ENCODE measurements at regions not wholly inside any gene's neighbourhood (a gene's known extent, or its start where the extent isn't known, plus 50 kb on each side); places are given as distances from the start of the nearest gene placed in this dataset.

DNA sequence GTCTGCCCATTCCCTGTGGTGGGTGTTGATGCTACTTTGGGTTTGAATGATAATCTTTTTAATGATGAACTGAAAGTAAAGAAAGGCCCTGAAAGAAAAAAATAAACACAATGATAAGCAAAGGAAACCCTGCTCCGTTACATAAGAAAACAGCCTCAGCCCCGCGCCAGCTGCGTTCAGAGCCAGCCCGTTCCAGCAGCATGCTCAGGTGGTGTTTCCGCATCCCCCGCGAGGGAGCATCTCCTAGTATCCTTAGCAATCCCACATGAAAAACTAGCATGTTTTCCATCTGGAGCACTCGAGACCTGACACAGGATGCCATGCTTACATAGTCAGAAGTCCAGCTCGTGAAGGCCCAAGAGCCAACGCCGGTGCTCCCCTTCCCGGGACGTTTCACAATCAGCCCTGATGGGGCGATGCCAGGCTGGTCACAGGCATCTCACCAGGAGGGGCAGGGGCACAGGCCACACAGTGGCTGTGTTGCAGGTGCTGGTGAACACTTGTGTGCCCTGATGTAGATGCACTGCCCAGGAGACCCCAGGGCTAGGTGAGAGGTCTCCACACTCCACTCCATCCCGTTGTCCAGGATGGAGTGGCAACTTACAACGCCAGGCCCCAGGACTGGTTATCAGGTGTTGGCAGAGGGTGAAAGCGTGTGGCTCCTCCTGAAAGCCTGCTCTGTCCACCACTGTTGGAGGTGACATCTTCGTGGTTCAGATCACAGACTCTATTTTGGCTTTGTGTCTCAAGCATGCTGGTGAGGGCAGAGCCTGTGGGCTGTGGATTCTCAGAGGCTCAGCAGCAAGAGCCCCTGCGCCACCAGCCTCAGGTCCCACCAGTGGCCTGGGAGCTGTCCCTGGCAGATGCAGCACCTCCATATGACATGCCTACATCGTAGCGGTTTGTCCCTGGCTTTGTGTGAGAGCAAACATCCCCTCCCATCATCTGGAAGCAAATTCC lies 246.8 kb upstream of the IRX1 start:
- Mint-ChIP-seq H3K4me1 (ENCODE audit: low read depth) (no peaks in the 10 kb centered on the region), H3K27ac (no peak overlapping the region), H3K36me3 (ENCODE audit: insufficient read depth in 2 of 2) (peaks cover 0 to 3% of the 10 kb centered on the region in 2 donors), H3K27me3 (ENCODE audit: low read depth) (no peaks in the 10 kb centered on the region), H3K9me3 (peaks cover 3 to 5% of the 10 kb centered on the region in 2 donors), H3K4me3 (no peak overlapping the region)
- DNase-seq (no peak), ATAC-seq (replicated peaks in 1 of 2) (no peak)

DNA sequence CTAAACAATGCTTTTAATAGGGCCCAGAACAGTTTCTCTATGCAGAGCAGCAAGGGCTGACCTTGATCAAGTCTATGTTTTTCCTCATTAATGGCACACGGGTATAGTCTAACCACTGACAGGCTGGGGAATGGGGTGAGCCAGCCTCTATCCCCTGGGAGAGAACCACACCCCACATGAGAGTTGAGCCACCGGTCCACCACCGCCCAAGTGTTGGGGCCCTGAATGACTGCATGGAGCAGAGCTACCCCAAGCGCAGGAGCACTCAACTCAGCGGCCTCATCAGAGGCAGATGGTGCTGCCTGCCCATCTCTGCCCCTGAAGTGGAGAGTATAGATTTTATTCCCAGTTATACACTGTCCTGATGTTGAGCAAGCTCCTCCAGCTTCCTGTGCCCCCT lies 247.9 kb upstream of the IRX1 start:
- no peak overlapping the region for H3K27ac Mint-ChIP-seq
- no peak overlapping the region for H3K4me3 Mint-ChIP-seq
- peaks cover 0 to 3% of the 10 kb centered on the region in 2 donors for H3K36me3 Mint-ChIP-seq (ENCODE audit: insufficient read depth in 2 of 2)
- H3K27me3 Mint-ChIP-seq (ENCODE audit: low read depth), result no peaks in the 10 kb centered on the region
- DNase-seq, result no peak
- ATAC-seq (replicated peaks in 1 of 2), result no peak
- no peaks in the 10 kb centered on the region for H3K4me1 Mint-ChIP-seq (ENCODE audit: low read depth)
- peaks cover 3 to 5% of the 10 kb centered on the region in 2 donors for H3K9me3 Mint-ChIP-seq

DNA sequence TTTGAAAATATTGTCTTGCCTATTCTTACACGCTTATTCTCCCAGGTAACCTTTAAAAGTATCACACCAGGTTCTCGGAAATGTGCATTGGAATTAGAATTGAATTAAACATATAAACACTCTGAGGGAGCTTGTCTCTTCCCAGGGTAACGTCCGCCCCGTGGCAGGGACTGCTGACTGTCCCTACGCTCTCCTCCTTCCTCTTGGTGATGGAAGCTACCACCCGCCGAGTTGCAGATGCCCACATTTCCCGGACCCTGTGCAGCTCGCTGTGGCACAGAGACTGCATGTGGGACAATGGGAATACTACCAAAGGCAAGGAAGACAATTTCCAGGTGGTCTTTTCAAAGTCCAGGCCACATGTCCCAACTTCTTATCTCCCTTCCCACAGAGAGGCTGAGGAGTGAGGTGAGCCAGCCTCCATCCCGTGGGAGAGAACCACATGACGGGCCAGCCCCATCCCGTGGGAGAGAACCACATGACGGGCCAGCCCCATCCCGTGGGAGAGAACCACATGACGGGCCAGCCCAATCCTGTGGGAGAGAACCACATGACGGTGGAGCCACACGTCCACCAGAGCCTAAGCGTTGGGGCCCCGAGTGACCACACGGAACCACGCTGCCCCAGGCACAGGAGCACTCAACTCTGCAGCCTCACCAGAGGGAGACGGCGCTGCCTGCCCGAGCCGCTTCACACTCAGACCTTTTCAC lies 249.4 kb upstream of the IRX1 start:
- Mint-ChIP-seq H3K27ac (no peak overlapping the region), H3K4me1 (ENCODE audit: low read depth) (no peaks in the 10 kb centered on the region), H3K4me3 (no peak overlapping the region), H3K27me3 (ENCODE audit: low read depth) (no peaks in the 10 kb centered on the region), H3K9me3 (peaks cover 3 to 5% of the 10 kb centered on the region in 2 donors), H3K36me3 (ENCODE audit: insufficient read depth in 2 of 2) (peaks cover 0 to 3% of the 10 kb centered on the region in 2 donors)
- ATAC-seq (replicated peaks in 1 of 2) (no peak), DNase-seq (no peak)

DNA sequence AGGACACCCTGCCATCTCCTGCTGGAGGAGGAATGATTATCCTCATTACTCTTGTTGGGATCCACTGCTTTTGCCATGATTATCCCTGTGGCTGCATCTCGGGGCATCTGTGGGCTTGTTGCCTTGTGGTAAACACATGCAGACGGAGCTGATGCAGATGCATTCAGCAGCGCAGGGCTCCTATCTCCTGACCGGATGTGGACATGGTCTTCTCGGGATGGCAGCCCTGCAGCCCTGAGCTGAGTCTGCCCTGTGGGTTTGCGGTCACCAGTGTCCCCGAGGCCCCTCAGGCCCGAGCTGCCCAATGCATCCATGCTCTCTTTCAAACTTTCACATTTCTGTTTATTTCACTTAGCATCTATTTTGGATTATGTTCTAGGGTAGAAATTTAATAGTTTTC lies 250.4 kb upstream of the IRX1 start:
- peaks cover 3 to 5% of the 10 kb centered on the region in 2 donors for H3K9me3 Mint-ChIP-seq
- DNase-seq (no peak), ATAC-seq (replicated peaks in 1 of 2) (no peak)
- no peaks in the 10 kb centered on the region for H3K4me1 Mint-ChIP-seq (ENCODE audit: low read depth)
- no peak overlapping the region for H3K4me3 Mint-ChIP-seq
- no peaks in the 10 kb centered on the region for H3K27me3 Mint-ChIP-seq (ENCODE audit: low read depth)
- no peak overlapping the region for H3K27ac Mint-ChIP-seq
- peaks cover 0 to 3% of the 10 kb centered on the region in 2 donors for H3K36me3 Mint-ChIP-seq (ENCODE audit: insufficient read depth in 2 of 2)

DNA sequence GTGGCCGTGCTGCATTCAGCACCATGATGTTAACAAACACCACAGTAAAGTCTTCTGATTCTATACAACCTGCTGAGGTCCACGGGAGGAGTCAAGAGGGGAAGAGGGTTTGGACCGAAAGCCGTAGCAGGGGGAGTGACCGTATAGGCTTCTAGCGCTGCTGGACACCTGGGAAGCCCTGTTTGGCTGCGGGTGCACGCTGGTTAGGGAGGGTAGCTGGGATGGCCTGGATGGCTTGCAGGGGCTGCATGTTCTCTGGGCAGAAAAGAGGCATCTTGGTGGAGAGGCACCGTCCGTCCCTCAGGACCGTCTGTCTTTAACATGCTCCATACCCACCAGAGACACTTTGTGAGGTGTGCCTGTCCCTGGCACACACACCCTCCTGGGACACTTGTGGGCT lies 251.0 kb upstream of the IRX1 start:
- ATAC-seq (replicated peaks in 1 of 2), result no peak
- Mint-ChIP-seq H3K27ac (no peak overlapping the region), H3K27me3 (ENCODE audit: low read depth) (no peaks in the 10 kb centered on the region)

DNA sequence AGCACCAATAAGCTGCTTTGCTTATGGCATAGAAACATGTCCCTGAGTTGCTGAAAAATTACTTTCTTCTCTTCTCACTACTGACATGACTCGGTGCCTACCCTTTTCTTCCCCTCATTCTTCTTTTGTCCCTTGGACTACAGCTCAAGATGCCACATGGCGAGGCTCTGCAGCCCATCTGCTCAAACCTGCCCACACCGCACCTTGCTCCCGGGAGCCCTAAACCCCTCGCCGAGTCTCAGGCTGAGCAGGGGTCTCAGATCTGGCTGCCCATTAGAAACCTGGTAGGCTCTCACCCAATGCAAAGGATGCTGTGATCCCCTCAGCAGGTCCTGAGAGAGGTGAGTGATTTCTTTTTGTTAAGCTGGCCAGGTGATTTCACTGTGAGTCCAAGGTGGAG lies 251.7 kb upstream of the IRX1 start:
- Mint-ChIP-seq H3K27me3 (ENCODE audit: low read depth) (no peaks in the 10 kb centered on the region), H3K9me3 (no peaks in the 10 kb centered on the region)

More for the DNA sequence above, 251.0 kb upstream of the IRX1 start:
- Mint-ChIP-seq H3K9me3 (peaks cover 0 to under 1% of the 10 kb centered on the region in 2 donors), H3K4me1 (ENCODE audit: low read depth) (no peaks in the 10 kb centered on the region), H3K4me3 (no peak overlapping the region), H3K36me3 (ENCODE audit: insufficient read depth in 2 of 2) (peaks cover 0 to 3% of the 10 kb centered on the region in 2 donors)
- DNase-seq, result no peak

DNA sequence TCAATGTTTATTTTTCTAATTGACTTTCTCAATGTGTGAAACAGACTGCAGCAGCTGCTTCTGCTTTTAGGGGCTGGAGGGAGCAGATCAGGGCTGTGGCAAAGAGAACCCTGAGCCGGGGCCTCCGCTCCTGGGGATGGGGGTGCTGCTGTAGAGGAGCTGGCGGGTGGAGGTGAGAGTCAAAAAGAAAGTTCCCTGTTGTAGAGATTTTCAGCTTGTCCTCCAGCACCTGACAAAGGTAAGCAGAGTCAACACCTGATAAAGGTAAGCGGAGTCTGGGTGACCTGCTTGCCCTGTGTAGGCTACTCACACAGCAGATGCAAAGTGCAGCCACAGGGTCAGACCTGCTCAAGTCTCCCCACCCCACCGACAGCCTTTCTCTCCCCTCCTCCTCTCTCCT lies 252.4 kb upstream of the IRX1 start:
- Mint-ChIP-seq H3K27me3 (ENCODE audit: low read depth) (no peaks in the 10 kb centered on the region), H3K4me3 (no peak overlapping the region), H3K4me1 (ENCODE audit: low read depth) (no peaks in the 10 kb centered on the region), H3K27ac (no peak overlapping the region), H3K9me3 (peaks cover 0 to 2% of the 10 kb centered on the region in 2 donors), H3K36me3 (ENCODE audit: insufficient read depth in 2 of 2) (peaks cover 0 to 3% of the 10 kb centered on the region in 2 donors)
- no peak for DNase-seq
- no peak for ATAC-seq (replicated peaks in 1 of 2)

More for the DNA sequence above, 251.7 kb upstream of the IRX1 start:
- DNase-seq (no peak), ATAC-seq (replicated peaks in 1 of 2) (no peak)
- Mint-ChIP-seq H3K27ac (no peak overlapping the region), H3K36me3 (ENCODE audit: insufficient read depth in 2 of 2) (peaks cover 0 to 3% of the 10 kb centered on the region in 2 donors), H3K4me1 (ENCODE audit: low read depth) (no peaks in the 10 kb centered on the region), H3K4me3 (no peak overlapping the region)

DNA sequence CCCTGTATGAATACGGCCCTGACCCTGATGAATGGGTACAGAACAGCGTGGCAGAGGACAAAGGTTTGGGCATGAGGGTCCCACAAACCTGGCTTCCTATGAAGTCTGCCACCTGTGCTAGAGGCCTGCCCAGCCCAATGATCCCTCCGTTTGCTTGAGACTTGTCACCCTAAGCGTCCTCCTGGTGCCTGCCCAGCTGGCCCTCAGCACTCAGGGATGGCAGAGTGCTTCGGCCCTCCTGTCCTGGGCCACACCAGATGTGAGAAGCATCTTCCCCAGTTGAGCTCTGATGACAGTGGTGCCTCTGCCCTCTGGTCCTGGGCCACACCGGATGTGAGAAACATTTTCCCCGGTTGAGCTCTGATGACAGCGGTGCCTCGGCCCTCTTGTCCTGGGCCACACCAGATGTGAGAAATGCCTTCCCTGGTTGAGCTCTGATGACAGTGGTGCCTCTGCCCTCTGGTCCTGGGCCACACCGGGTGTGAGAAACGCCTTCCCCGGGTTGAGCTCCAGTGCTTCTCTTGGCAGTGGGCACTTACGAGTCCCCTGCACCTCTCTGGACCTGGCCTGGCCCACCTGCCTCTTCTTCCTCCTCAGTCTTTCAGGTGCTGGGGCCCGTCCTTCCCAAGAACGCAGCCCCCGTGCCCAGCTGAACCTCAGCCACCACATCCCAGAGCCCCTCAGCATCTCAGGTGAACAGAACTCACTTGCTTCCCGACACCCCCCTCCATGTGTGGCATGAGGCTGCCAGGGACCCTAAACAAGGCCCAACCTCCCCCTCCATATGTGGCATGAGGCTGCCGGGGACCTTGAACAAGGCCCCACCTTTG lies 253.1 kb upstream of the IRX1 start:
- H3K4me1 Mint-ChIP-seq (ENCODE audit: low read depth), result no peaks in the 10 kb centered on the region
- no peak overlapping the region for H3K4me3 Mint-ChIP-seq
- peaks cover 0 to 2% of the 10 kb centered on the region in 2 donors for H3K9me3 Mint-ChIP-seq
- no peaks in the 10 kb centered on the region for H3K27me3 Mint-ChIP-seq (ENCODE audit: low read depth)
- no peak overlapping the region for H3K27ac Mint-ChIP-seq
- DNase-seq, result no peak
- H3K36me3 Mint-ChIP-seq (ENCODE audit: insufficient read depth in 2 of 2), result peaks cover 0 to 3% of the 10 kb centered on the region in 2 donors
- no peak for ATAC-seq (replicated peaks in 1 of 2)

DNA sequence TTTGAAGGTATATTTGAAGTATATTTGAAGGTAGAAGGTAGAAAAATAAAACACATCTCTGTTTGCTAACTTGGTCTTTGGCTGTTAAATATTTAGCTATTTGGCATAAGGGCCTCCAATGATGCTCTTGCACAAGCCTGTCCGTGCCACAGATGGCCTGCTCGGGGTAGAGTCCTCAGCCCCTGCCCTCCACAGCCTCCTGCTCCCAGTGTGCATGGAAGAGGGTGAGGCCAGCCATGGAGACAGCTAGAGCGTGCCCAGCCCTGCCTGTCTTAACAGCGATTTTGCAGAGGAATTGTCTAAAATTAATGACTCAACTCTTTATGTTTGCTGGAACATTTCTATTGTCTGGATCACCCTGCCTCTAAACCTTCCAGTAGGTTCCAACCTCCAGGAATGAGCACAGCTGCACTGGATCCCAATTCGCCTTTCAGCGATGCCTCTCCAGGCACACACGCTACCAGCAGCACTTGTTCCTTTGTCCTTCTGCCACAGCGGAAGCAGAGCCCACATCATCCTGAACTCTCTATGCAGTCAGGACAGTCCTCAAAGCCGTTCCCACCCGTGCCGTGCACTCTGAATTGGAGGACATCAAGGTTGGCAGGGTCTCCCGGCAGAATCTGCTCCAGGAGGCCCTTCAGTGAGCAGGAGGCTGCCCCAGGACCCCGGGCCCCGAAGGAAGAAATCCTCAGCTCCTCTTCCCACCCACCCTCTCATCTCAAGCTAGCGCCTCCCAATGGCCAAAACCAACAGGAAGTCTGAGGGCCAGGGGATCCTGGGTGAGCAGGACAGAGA lies 254.0 kb upstream of the IRX1 start:
- Mint-ChIP-seq H3K9me3 (peaks cover 0 to 2% of the 10 kb centered on the region in 2 donors), H3K36me3 (ENCODE audit: insufficient read depth in 2 of 2) (no peaks in the 10 kb centered on the region), H3K4me1 (ENCODE audit: low read depth) (no peaks in the 10 kb centered on the region), H3K4me3 (no peak overlapping the region), H3K27ac (no peak overlapping the region), H3K27me3 (ENCODE audit: low read depth) (no peaks in the 10 kb centered on the region)
- no peak for DNase-seq
- ATAC-seq (replicated peaks in 1 of 2), result no peak

DNA sequence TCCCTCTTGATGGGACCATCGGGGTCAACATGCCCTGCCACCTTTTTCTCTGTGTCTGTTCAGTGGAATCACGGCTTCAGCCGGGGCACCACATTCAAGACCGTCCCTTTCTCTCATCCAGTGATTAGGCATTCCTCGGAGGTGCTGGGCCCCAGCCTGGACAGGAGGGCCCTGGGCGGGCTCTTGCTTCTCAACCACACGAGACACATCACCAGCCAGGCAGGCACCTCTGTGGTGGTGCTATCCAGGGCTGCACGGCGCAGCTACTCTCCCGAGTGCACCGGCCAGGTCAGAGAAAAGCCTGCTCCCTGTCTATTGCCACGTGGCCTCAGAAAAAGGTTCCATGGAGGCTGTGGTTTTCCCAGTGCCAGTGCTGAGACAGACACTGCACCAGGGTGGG lies 255.2 kb upstream of the IRX1 start:
- Mint-ChIP-seq H3K27ac (no peak overlapping the region), H3K27me3 (ENCODE audit: low read depth) (no peaks in the 10 kb centered on the region), H3K4me1 (ENCODE audit: low read depth) (no peaks in the 10 kb centered on the region), H3K9me3 (peaks cover 0 to 2% of the 10 kb centered on the region in 2 donors), H3K4me3 (no peak overlapping the region), H3K36me3 (ENCODE audit: insufficient read depth in 2 of 2) (no peaks in the 10 kb centered on the region)
- ATAC-seq (replicated peaks in 1 of 2), result no peak
- DNase-seq, result no peak

DNA sequence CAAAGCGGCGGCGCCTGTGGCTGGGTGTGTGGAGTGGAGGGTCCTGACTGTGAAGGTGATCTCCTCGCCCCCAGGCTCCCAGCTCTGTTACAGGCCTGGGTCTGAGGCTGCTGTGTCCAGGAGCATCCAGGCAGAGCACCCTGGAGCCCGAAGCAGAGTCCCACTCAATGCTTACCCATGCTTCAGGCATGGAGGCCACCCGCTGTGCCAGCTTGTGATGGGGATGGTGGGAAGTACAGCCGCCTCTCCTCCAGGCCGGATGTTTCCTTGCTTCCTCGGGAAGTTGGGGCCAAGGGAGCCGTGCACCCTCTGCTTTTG lies 255.9 kb upstream of the IRX1 start:
- Mint-ChIP-seq H3K4me3 (no peak overlapping the region), H3K27ac (no peak overlapping the region), H3K4me1 (ENCODE audit: low read depth) (no peaks in the 10 kb centered on the region), H3K9me3 (peaks cover 0 to 2% of the 10 kb centered on the region in 2 donors), H3K36me3 (ENCODE audit: insufficient read depth in 2 of 2) (no peaks in the 10 kb centered on the region), H3K27me3 (ENCODE audit: low read depth) (no peaks in the 10 kb centered on the region)
- no peak for DNase-seq
- ATAC-seq (replicated peaks in 1 of 2), result no peak

DNA sequence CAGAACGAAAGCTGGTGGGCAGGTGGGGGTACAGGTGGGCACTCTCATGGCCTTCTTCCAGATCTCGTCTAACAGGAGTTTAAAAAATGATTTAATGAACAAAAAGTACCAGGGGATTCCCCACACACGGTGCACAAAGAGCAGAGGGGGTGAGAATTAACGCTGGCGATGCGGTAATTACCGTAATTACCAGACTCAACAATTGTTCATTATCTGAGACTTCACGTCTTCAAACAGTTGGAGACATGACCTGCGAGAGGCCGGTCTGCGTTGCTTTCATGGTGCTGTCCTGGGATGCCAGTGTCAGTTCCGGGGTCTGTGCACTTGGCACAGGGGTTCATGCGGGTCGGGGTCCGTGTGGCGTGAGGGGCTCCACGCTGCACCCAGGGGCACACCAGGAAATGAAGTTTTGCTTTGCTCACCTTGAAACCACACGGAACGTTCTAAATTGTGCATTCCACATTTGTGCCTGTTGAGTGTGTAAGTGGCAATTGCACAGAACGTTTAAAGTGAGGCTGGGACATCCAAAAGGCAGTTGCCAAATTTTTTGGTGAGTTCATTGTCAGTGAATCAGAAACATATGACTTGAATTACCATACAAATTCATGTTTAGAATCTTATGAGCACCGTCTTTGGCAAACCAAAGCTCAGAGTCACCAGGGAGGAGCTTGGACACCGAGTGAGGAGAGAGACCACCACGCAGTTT lies 256.4 kb upstream of the IRX1 start:
- no peak overlapping the region for H3K4me3 Mint-ChIP-seq
- no peaks in the 10 kb centered on the region for H3K27me3 Mint-ChIP-seq (ENCODE audit: low read depth)
- DNase-seq (no peak), ATAC-seq (replicated peaks in 1 of 2) (no peak)
- H3K9me3 Mint-ChIP-seq, result peaks cover 0 to 2% of the 10 kb centered on the region in 2 donors
- no peaks in the 10 kb centered on the region for H3K36me3 Mint-ChIP-seq (ENCODE audit: insufficient read depth in 2 of 2)
- H3K27ac Mint-ChIP-seq, result no peak overlapping the region
- H3K4me1 Mint-ChIP-seq (ENCODE audit: low read depth), result no peaks in the 10 kb centered on the region

All from activated T-cell treated with anti-CD3 and anti-CD28 coated beads, Interleukin-2, amount 50 U/mL, for 72 hours (primary cell).